ENCODE measurements at regions not wholly inside any gene's neighbourhood (a gene's known extent, or its start where the extent isn't known, plus 50 kb on each side); places are given as distances from the start of the nearest gene placed in this dataset.

DNA sequence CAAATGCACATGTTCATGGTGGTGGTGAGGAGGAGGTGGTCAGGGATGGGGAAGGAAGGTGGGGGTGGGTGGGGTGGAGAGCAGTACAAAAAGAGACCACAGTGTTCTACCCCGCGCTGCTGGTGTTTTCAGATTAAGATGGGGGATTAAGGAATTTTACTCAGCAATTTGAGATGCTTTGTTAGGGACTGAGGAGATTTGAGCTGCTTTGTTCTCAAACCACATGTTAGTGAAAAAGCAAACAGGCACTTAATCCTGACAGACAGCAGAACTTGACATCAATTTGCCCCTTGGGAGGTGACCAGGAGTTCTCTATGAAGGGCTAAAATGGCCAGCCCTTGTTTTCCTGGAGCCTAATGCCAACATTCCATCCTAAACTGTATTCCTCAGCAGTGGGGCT, 244.5 kb downstream of the MEIS1 start:
- 18 to 26% methylated on average over 2 of the region's 2 CpGs for WGBS, 2 experiments (ENCODE audit: insufficient coverage in 1 of 2, insufficient read length in 1 of 2)
- Mint-ChIP-seq H3K9me3 (no peaks in the 10 kb centered on the region), H3K4me1 (peaks cover 53% of the 10 kb centered on the region), H3K36me3 (ENCODE audit: low read depth) (no peaks in the 10 kb centered on the region), H3K27ac (no peak overlapping the region), H3K27me3 (ENCODE audit: insufficient read depth) (peaks cover 46% of the 10 kb centered on the region), H3K4me3 (no peak overlapping the region)
- H3K9ac ChIP-seq (ENCODE audit: extremely low read depth, low read length, poor library complexity, severe bottlenecking) = no peak overlapping the region
- TF ChIP-seq, protein P1, sequence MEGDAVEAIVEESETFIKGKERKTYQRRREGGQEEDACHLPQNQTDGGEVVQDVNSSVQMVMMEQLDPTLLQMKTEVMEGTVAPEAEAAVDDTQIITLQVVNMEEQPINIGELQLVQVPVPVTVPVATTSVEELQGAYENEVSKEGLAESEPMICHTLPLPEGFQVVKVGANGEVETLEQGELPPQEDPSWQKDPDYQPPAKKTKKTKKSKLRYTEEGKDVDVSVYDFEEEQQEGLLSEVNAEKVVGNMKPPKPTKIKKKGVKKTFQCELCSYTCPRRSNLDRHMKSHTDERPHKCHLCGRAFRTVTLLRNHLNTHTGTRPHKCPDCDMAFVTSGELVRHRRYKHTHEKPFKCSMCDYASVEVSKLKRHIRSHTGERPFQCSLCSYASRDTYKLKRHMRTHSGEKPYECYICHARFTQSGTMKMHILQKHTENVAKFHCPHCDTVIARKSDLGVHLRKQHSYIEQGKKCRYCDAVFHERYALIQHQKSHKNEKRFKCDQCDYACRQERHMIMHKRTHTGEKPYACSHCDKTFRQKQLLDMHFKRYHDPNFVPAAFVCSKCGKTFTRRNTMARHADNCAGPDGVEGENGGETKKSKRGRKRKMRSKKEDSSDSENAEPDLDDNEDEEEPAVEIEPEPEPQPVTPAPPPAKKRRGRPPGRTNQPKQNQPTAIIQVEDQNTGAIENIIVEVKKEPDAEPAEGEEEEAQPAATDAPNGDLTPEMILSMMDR (conservative IDR thresholded peaks at IDR 0.05) = no peak
- H3K9me3 ChIP-seq (ENCODE audit: control insufficient read depth, low read length) = no peaks in the 10 kb centered on the region
- no peak overlapping the region for H3K4me3 ChIP-seq (ENCODE audit: low read length)
- no peak overlapping the region for H3K27ac ChIP-seq (ENCODE audit: low read depth, low read length)
- no peaks in the 10 kb centered on the region for H3K36me3 ChIP-seq (ENCODE audit: control insufficient read depth, insufficient read depth, low read length)
- H3K27me3 ChIP-seq (ENCODE audit: control insufficient read depth, insufficient read depth, low read length, poor library complexity, severe bottlenecking) = peaks cover 70% of the 10 kb centered on the region
- peaks cover 29% of the 10 kb centered on the region for H3K4me1 ChIP-seq (ENCODE audit: control insufficient read depth, insufficient read depth, low read length)
- peak; percentile 59 for DNase-seq

DNA sequence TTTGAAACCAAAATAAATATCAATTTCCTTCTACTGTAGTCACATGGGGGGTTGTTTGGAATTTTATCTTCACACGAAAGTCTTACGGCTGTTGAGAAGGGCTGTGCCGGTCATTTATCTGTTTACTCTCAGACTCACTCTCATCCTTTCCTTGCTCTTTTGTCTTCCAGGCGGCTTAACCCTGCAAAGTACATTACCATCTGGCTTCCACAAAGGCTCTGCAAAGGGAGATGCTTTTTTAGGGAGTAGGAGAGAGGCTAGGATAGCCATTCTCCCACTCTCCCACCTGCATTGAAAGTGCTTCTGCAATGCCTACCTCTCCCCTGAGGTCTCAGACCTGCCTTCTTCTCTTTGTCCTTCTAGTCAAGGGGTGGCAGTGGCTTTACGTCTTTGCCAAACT, 247.6 kb downstream of the MEIS1 start:
- H3K9me3 ChIP-seq (ENCODE audit: control insufficient read depth, low read length) = no peaks in the 10 kb centered on the region
- WGBS, 2 experiments (ENCODE audit: insufficient coverage in 1 of 2, insufficient read length in 1 of 2) = 20 to 22% methylated on average over 3 to 5 of the region's 5 CpGs
- DNase-seq = peak; percentile 52
- Mint-ChIP-seq H3K27ac (no peak overlapping the region), H3K36me3 (ENCODE audit: low read depth) (no peaks in the 10 kb centered on the region), H3K4me1 (peaks cover 48% of the 10 kb centered on the region), H3K27me3 (ENCODE audit: insufficient read depth) (peaks cover 43% of the 10 kb centered on the region), H3K4me3 (no peak overlapping the region), H3K9me3 (no peaks in the 10 kb centered on the region)
- no peaks in the 10 kb centered on the region for H3K36me3 ChIP-seq (ENCODE audit: control insufficient read depth, insufficient read depth, low read length)
- peaks cover 66% of the 10 kb centered on the region for H3K27me3 ChIP-seq (ENCODE audit: control insufficient read depth, insufficient read depth, low read length, poor library complexity, severe bottlenecking)
- no peak overlapping the region for H3K9ac ChIP-seq (ENCODE audit: extremely low read depth, low read length, poor library complexity, severe bottlenecking)
- no peak overlapping the region for H3K4me3 ChIP-seq (ENCODE audit: low read length)
- peaks cover 29% of the 10 kb centered on the region for H3K4me1 ChIP-seq (ENCODE audit: control insufficient read depth, insufficient read depth, low read length)
- H3K27ac ChIP-seq (ENCODE audit: low read depth, low read length) = no peak overlapping the region
- TF ChIP-seq, protein P1 (conservative IDR thresholded peaks at IDR 0.05) = no peak

DNA sequence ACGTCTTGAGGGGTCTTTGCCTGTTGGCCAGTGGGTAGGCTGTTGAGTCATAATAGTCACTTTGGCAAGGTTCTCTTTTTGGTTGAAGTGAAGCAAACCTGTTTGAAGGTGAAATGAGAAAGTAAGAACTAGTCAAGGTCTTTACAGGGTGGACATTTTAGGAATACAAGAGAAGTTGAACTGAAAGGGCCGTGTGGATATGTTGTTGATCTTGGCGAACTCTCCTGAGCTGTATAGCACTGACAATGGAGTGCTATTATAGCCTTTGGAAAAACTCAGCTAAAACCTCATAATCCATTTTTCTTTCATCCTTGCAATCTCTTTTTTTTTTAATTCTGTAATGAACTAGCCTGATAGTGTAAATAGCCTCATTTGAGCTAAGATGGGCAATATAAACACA, 248.1 kb downstream of the MEIS1 start:
- no peak overlapping the region for H3K4me3 ChIP-seq (ENCODE audit: low read length)
- H3K4me3 Mint-ChIP-seq = no peak overlapping the region
- H3K9me3 ChIP-seq (ENCODE audit: control insufficient read depth, low read length) = no peaks in the 10 kb centered on the region
- H3K27me3 Mint-ChIP-seq (ENCODE audit: insufficient read depth) = peaks cover 42% of the 10 kb centered on the region
- H3K4me1 Mint-ChIP-seq = peaks cover 46% of the 10 kb centered on the region
- TF ChIP-seq, protein P1 (conservative IDR thresholded peaks at IDR 0.05) = no peak
- 87 to 100% methylated on average over 1 to 3 of the region's 3 CpGs for WGBS, 2 experiments (ENCODE audit: insufficient coverage in 1 of 2, insufficient read length in 1 of 2)
- no peak for DNase-seq
- H3K36me3 ChIP-seq (ENCODE audit: control insufficient read depth, insufficient read depth, low read length) = no peaks in the 10 kb centered on the region
- H3K27me3 ChIP-seq (ENCODE audit: control insufficient read depth, insufficient read depth, low read length, poor library complexity, severe bottlenecking) = peaks cover 66% of the 10 kb centered on the region
- no peak overlapping the region for H3K27ac Mint-ChIP-seq
- H3K4me1 ChIP-seq (ENCODE audit: control insufficient read depth, insufficient read depth, low read length) = peaks cover 29% of the 10 kb centered on the region
- H3K9ac ChIP-seq (ENCODE audit: extremely low read depth, low read length, poor library complexity, severe bottlenecking) = no peak overlapping the region
- H3K9me3 Mint-ChIP-seq = no peaks in the 10 kb centered on the region
- H3K27ac ChIP-seq (ENCODE audit: low read depth, low read length) = no peak overlapping the region
- no peaks in the 10 kb centered on the region for H3K36me3 Mint-ChIP-seq (ENCODE audit: low read depth)
